Endothelial cell of umbilical vein (primary cell): ENCODE measurements at regions not wholly inside any gene's neighbourhood (a gene's known extent, or its start where the extent isn't known, plus 50 kb on each side); places are given as distances from the start of the nearest gene placed in this dataset.

Experiments used
- BruUV-seq: library from RNA; stranded (reverse); fragments of 400-500 nt; replicated peaks from 2 replicates; lab custom pipeline; 2021; lab: Mats Ljungman, UMichigan
- CTCF ChIA-PET: fragments of 300-600, 350-600 bp; sonication (Branson Sonifier 250); formaldehyde crosslinking; loops from one replicate; lab custom pipeline; 2021; ENCODE audit warnings: antibody characterized with exemption, inconsistent platforms; lab: Charles Lee
- POLR2A ChIA-PET: fragments of 300-600, 350-600 bp; sonication (Branson Sonifier 250); formaldehyde crosslinking; loops from one replicate; lab custom pipeline; 2021; ENCODE audit warnings: antibody characterized with exemption, inconsistent platforms; lab: Charles Lee
- DNase-seq: peaks from one replicate; pipeline ENCODE4 v3.0.0-alpha.2; 2011; ENCODE audit warnings: low read depth, low spot score
- FAIRE-seq: peaks from 2 replicates; lab custom pipeline; 2011; peaks lifted over from hg19 to GRCh38; lab: Jason Lieb, UNC
- H2AFZ ChIP-seq: 2 replicates; pipeline ENCODE4 v1.6.0; 2012; ENCODE audit warnings: low read depth, low read length, control low read depth, inconsistent platforms
- H3K27ac ChIP-seq: 2 replicates; pipeline ENCODE4 v1.5.1; 2011; ENCODE audit warnings: low read depth, mild to moderate bottlenecking, control low read depth, low read length, moderate library complexity; ENCODE audit not compliant: insufficient read depth
- H3K27me3 ChIP-seq, 2 experiments: 2 replicates each; pipeline versions ENCODE4 v1.6.0 to v1.6.1; 2011; ENCODE audit warnings: low read length in 2 of 2, mixed read lengths in 1 of 2; ENCODE audit not compliant: control insufficient read depth in 2 of 2, insufficient read depth in 2 of 2
- H3K36me3 ChIP-seq, 2 experiments: 2 replicates in 1 of 2; 3 replicates in 1 of 2; pipeline ENCODE4 v1.5.1; 2011; ENCODE audit warnings: low read length in 2 of 2, mild to moderate bottlenecking in 1 of 2, moderate library complexity in 1 of 2; ENCODE audit not compliant: control insufficient read depth in 2 of 2, insufficient read depth in 2 of 2; ENCODE audit errors: extremely low read depth in 1 of 2
- H3K4me1 ChIP-seq: 3 replicates; pipeline ENCODE4 v1.5.1; 2011; ENCODE audit warnings: mild to moderate bottlenecking, low read length; ENCODE audit not compliant: control insufficient read depth, insufficient read depth; ENCODE audit errors: extremely low read depth
- H3K4me2 ChIP-seq: 2 replicates; pipeline ENCODE4 v1.6.1; 2011; ENCODE audit warnings: low read length, control low read depth, mixed read lengths; ENCODE audit not compliant: insufficient read depth
- H3K4me3 ChIP-seq, 3 experiments: fragments of 200-600 bp in 1 of 3; sonication (generic), shearing (Covaris generic) in 1 of 3; replicated peaks in 1 of 3; 2 replicates each; pipeline ENCODE4 v1.5.1; 2011 to 2016; ENCODE audit warnings: control low read depth in 3 of 3, low read length in 3 of 3, mild to moderate bottlenecking in 2 of 3, inconsistent platforms in 1 of 3, low read depth in 1 of 3, moderate library complexity in 1 of 3; ENCODE audit not compliant: insufficient read depth in 1 of 3
- H3K79me2 ChIP-seq: 2 replicates; pipeline ENCODE4 v1.6.0; 2012; ENCODE audit warnings: low read length, inconsistent platforms; ENCODE audit not compliant: control insufficient read depth, insufficient read depth
- H3K9ac ChIP-seq: replicated peaks from 2 replicates; pipeline ENCODE3; 2011; ENCODE audit warnings: low read length, control low read depth; ENCODE audit not compliant: insufficient read depth; ENCODE audit errors: extremely low read depth
- H3K9me1 ChIP-seq: replicated peaks from 3 replicates; pipeline ENCODE4 v1.6.0; 2011; ENCODE audit warnings: mild to moderate bottlenecking, low read length; ENCODE audit not compliant: control insufficient read depth, insufficient read depth; ENCODE audit errors: extremely low read depth
- H3K9me3 ChIP-seq: replicated peaks from 2 replicates; pipeline ENCODE4 v1.5.1; 2012; ENCODE audit warnings: low read length, inconsistent platforms; ENCODE audit not compliant: control insufficient read depth, insufficient read depth
- H4K20me1 ChIP-seq: replicated peaks from 2 replicates; pipeline ENCODE3; 2011; ENCODE audit warnings: mild to moderate bottlenecking, low read length; ENCODE audit not compliant: control insufficient read depth, insufficient read depth; ENCODE audit errors: extremely low read depth
- CTCF ChIP-seq, 2 donors: IDR thresholded peaks; 1 replicate in 1 of 2; 2 replicates in 1 of 2; pipeline ENCODE4 v1.5.1; 2011; ENCODE audit warnings: low read length in 2 of 2, mild to moderate bottlenecking in 2 of 2, moderate library complexity in 2 of 2, control low read depth in 1 of 2, inconsistent platforms in 1 of 2, low read depth in 1 of 2; ENCODE audit not compliant: insufficient read depth in 1 of 2; ENCODE audit errors: extremely low read depth in 1 of 2
- EZH2 ChIP-seq: IDR thresholded peaks from 2 replicates; pipeline ENCODE4 v1.6.1; 2012; ENCODE audit warnings: borderline replicate concordance, low read depth, mild to moderate bottlenecking, moderate library complexity, low read length, inconsistent platforms; ENCODE audit not compliant: severe bottlenecking
- FOS ChIP-seq: IDR thresholded peaks from 2 replicates; pipeline ENCODE4 v1.6.1; 2011; ENCODE audit warnings: mild to moderate bottlenecking, low read length, moderate library complexity, borderline replicate concordance; ENCODE audit not compliant: insufficient read depth
- GATA2 ChIP-seq: IDR thresholded peaks from 2 replicates; pipeline ENCODE4 v1.7.0; 2011; ENCODE audit warnings: low read depth, mild to moderate bottlenecking, moderate library complexity, mixed read lengths, low read length; ENCODE audit not compliant: insufficient read length, insufficient read depth
- JUN ChIP-seq: IDR thresholded peaks from 2 replicates; pipeline ENCODE4 v1.6.1; 2011; ENCODE audit warnings: borderline replicate concordance, low read depth; ENCODE audit not compliant: insufficient read length, insufficient read depth
- MAX ChIP-seq: IDR thresholded peaks from 2 replicates; pipeline ENCODE4 v1.6.1; 2011; ENCODE audit not compliant: insufficient read depth, insufficient read length
- MYC ChIP-seq: IDR thresholded peaks from one replicate; pipeline ENCODE4 v1.6.1; 2011; ENCODE audit warnings: mild to moderate bottlenecking, low read depth, low read length
- POLR2A ChIP-seq: IDR thresholded peaks from 2 replicates; pipeline ENCODE4 v1.6.1; 2012; ENCODE audit warnings: low read depth, mild to moderate bottlenecking, control low read depth, low read length
- POLR2AphosphoS5 ChIP-seq: IDR thresholded peaks from 2 replicates; pipeline ENCODE4 v1.6.1; 2012; ENCODE audit warnings: low read depth, mild to moderate bottlenecking, control low read depth, low read length, moderate library complexity; ENCODE audit not compliant: insufficient read depth
- dilution Hi-C: fragments of 300-500 bp; cut with MboI; formaldehyde crosslinking; loops from one replicate; pipeline ENCODE4 v1.15.0; 2019; ENCODE audit warnings: low sequenced_read_pairs; ENCODE audit not compliant: extremely low pct_ligation_motif_present
- intact Hi-C: fragments of 100-400 bp; cut with micrococcal nuclease; formaldehyde crosslinking; loops from one replicate; pipeline ENCODE4 v1.10.0; 2022

- no peak for DNase-seq
- intact Hi-C loops (no loop called here), dilution Hi-C loops (no loop called here)
- Histone ChIP-seq H3K4me2 (no peak overlapping the region), H4K20me1 (no peaks in the 10 kb centered on the region), H3K27me3 (peaks cover 11 to 21% of the 10 kb centered on the region in 2 experiments), H3K9me3 (no peaks in the 10 kb centered on the region), H3K9ac (no peak overlapping the region), H3K79me2 (no peaks in the 10 kb centered on the region), H3K4me3 (no peak overlapping the region), H3K9me1 (no peaks in the 10 kb centered on the region), H2AFZ (no peak overlapping the region), H3K4me1 (no peaks in the 10 kb centered on the region), H3K27ac (no peak overlapping the region), H3K36me3 (no peaks in the 10 kb centered on the region)
- POLR2A ChIA-PET, result no interaction called here
- no TSS peak for BruUV-seq
- FAIRE-seq, result no peak
- CTCF ChIA-PET, result interaction anchor here (0.6 to 1.5 kb wide), 3 partner anchors 9 to 747 kb away, joined by 3 to 7 read pairs (median 3); no protein-coding TSS in a partner anchor
- TF ChIP-seq POLR2AphosphoS5 (no peak), CTCF (IDR thresholded peaks at IDR 0.05; ENCODE audit: extremely low read depth in 1 of 2, insufficient read depth in 1 of 2, low read depth in 1 of 2, low read length in 2 of 2) (no peak), JUN (no peak), MAX (no peak), EZH2 (no peak), GATA2 (no peak), MYC (no peak), FOS (no peak), POLR2A (no peak)
Observed at GRCh38 chr1:96971849-96972602, 250.4 kb downstream of the PTBP2 start.
